OCI-LY3 (cell line): ENCODE measurements at regions not wholly inside any gene's neighbourhood (a gene's known extent, or its start where the extent isn't known, plus 50 kb on each side); places are given as distances from the start of the nearest gene placed in this dataset.

Experiments
- H2AFZ ChIP-seq: fragments of 200-600, 300-600 bp; shearing (Covaris generic); 2 replicates; pipeline ENCODE4 v1.6.0; 2014; ENCODE audit warnings: antibody characterized with exemption, low read depth, low read length
- H3K27ac ChIP-seq: fragments of 200-600, 300-600 bp; sonication (generic); 2 replicates; pipeline ENCODE4 v1.5.1; 2014; ENCODE audit warnings: mild to moderate bottlenecking, low read length, moderate library complexity, mixed read lengths
- H3K27me3 ChIP-seq: fragments of 200-600, 300-600 bp; sonication (generic); 2 replicates; pipeline ENCODE4 v1.6.1; 2014; ENCODE audit warnings: low read depth, low read length, mixed read lengths
- H3K36me3 ChIP-seq: fragments of 200-600, 300-600 bp; sonication (generic); replicated peaks from 2 replicates; pipeline ENCODE3; 2014; ENCODE audit warnings: low read depth, low read length, mixed read lengths
- H3K4me1 ChIP-seq: fragments of 300-600, 200-600 bp; sonication (generic); 2 replicates; pipeline ENCODE4 v1.6.1; 2014; ENCODE audit warnings: low read length, mixed read lengths
- H3K4me2 ChIP-seq: fragments of 200-600, 300-600 bp; sonication (generic); 2 replicates; pipeline ENCODE4 v1.6.1; 2014; ENCODE audit warnings: low read length, mixed read lengths
- H3K4me3 ChIP-seq: fragments of 300-600, 200-600 bp; sonication (generic); 2 replicates; pipeline ENCODE4 v1.5.1; 2014; ENCODE audit warnings: antibody characterized with exemption, mild to moderate bottlenecking, low read length, moderate library complexity
- H3K79me2 ChIP-seq: fragments of 300-600, 200-600 bp; shearing (Covaris generic); 2 replicates; pipeline ENCODE4 v1.6.1; 2014; ENCODE audit warnings: mild to moderate bottlenecking, low read length, mixed read lengths
- H3K9ac ChIP-seq: fragments of 300-600, 200-600 bp; shearing (Covaris generic); 2 replicates; pipeline ENCODE4 v1.6.0; 2014; ENCODE audit warnings: mild to moderate bottlenecking, low read length, moderate library complexity
- H3K9me3 ChIP-seq: fragments of 200-600, 300-600 bp; shearing (Covaris generic); 2 replicates; pipeline ENCODE4 v1.6.1; 2014; ENCODE audit warnings: low read length, mixed read lengths; ENCODE audit not compliant: insufficient read depth
- H4K20me1 ChIP-seq: fragments of 200-600, 300-600 bp; sonication (generic); 2 replicates; pipeline ENCODE4 v1.6.1; 2016; ENCODE audit warnings: low read length, mixed read lengths; ENCODE audit not compliant: insufficient read depth
- EZH2phosphoT487 ChIP-seq: fragments of 200-600 bp; shearing (Covaris generic); IDR thresholded peaks from 2 replicates; pipeline ENCODE4 v1.6.1; 2018; ENCODE audit warnings: antibody characterized with exemption, mixed run types, low read depth
- TF ChIP-seq, protein P1 (sequence below): fragments of 200-600, 300-600 bp; sonication (generic); IDR thresholded peaks from 2 replicates; pipeline ENCODE4 v1.5.1; 2014; ENCODE audit warnings: antibody characterized with exemption, low read length, low read depth

DNA sequence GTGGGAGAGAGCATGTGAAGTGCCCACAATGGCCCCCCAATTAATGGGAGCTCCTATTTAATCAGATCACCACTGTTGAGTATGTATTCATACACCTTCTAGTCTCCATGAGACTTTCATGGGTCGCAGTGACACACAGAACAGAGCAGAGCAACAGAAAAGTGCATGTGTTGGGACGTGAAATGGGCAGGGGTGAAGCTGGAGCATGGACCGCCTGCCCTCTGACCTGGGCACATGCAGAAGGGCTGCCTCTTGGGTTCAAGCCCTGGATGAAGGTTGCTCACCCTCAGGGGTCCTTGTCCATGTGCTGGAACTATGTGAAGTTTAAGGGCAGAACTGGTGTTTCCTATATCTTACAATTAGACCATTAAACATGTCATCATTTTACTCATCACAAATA, 106.0 kb upstream of the PHACTR3 start:
- no peak overlapping the region for H3K4me2 ChIP-seq
- H3K27ac ChIP-seq, result no peak overlapping the region
- TF ChIP-seq, protein P1, sequence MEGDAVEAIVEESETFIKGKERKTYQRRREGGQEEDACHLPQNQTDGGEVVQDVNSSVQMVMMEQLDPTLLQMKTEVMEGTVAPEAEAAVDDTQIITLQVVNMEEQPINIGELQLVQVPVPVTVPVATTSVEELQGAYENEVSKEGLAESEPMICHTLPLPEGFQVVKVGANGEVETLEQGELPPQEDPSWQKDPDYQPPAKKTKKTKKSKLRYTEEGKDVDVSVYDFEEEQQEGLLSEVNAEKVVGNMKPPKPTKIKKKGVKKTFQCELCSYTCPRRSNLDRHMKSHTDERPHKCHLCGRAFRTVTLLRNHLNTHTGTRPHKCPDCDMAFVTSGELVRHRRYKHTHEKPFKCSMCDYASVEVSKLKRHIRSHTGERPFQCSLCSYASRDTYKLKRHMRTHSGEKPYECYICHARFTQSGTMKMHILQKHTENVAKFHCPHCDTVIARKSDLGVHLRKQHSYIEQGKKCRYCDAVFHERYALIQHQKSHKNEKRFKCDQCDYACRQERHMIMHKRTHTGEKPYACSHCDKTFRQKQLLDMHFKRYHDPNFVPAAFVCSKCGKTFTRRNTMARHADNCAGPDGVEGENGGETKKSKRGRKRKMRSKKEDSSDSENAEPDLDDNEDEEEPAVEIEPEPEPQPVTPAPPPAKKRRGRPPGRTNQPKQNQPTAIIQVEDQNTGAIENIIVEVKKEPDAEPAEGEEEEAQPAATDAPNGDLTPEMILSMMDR, result no peak
- TF ChIP-seq EZH2phosphoT487, result no peak
- H4K20me1 ChIP-seq, result no peaks in the 10 kb centered on the region
- peaks cover 61% of the 10 kb centered on the region for H3K27me3 ChIP-seq
- H3K9ac ChIP-seq, result no peak overlapping the region
- no peak overlapping the region for H2AFZ ChIP-seq
- no peaks in the 10 kb centered on the region for H3K79me2 ChIP-seq
- no peaks in the 10 kb centered on the region; the same call in 1 of the 2 replicates for H3K9me3 ChIP-seq
- no peaks in the 10 kb centered on the region for H3K4me1 ChIP-seq
- H3K4me3 ChIP-seq, result no peak overlapping the region
- H3K36me3 ChIP-seq, result no peaks in the 10 kb centered on the region

DNA sequence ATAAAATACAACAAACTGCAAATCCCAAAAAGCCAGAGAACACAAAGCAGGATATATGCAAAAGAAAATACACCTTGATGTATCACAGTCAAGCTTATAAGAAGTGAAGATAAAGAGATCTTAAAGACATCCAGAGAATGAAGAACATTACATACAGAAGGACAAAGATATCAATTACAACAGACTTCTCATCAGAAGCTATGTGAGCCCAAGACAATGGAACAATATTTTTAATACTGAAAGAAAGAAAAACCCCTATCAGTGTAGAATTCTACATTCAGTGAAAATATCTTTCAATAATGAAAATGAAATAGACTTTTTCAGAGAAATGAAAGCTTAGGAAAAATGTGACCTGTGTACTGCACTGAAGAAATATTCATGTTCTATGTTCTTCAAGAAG, 104.5 kb upstream of the PHACTR3 start:
- H3K4me3 ChIP-seq, result no peak overlapping the region

DNA sequence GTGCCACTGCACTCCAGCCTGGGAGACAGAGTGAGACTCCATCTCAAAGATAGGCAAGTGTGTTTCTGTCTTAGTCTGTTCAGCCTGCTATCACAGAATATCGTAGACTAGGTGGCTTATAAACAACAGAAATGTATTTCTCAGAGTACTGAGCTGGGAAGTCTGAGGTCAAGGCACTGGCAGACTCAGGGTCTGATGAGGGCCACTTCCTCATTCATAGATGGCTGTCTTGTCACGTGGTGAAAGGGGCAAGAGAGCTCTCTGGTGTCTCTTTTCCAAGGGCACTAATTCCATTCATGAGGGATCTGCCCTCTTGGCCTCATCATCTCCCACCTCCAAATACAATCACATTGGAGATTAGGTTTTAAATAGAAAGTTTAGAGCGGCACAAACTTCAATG, 95.6 kb upstream of the PHACTR3 start:
- no peak for TF ChIP-seq EZH2phosphoT487
- TF ChIP-seq, protein P1, result no peak
- Histone ChIP-seq H3K4me2 (no peak overlapping the region), H3K27me3 (peaks cover 7% of the 10 kb centered on the region)

More for the DNA sequence above, 104.5 kb upstream of the PHACTR3 start:
- H3K79me2 ChIP-seq, result no peaks in the 10 kb centered on the region
- no peak for TF ChIP-seq EZH2phosphoT487
- TF ChIP-seq, protein P1, result no peak
- peaks cover 47% of the 10 kb centered on the region for H3K27me3 ChIP-seq
- no peak overlapping the region for H3K4me2 ChIP-seq
- H4K20me1 ChIP-seq, result no peaks in the 10 kb centered on the region
- H3K9me3 ChIP-seq, result no peaks in the 10 kb centered on the region; the same call in 1 of the 2 replicates
- H3K9ac ChIP-seq, result no peak overlapping the region
- no peak overlapping the region for H2AFZ ChIP-seq
- no peaks in the 10 kb centered on the region for H3K36me3 ChIP-seq
- H3K27ac ChIP-seq, result no peak overlapping the region
- H3K4me1 ChIP-seq, result no peaks in the 10 kb centered on the region

DNA sequence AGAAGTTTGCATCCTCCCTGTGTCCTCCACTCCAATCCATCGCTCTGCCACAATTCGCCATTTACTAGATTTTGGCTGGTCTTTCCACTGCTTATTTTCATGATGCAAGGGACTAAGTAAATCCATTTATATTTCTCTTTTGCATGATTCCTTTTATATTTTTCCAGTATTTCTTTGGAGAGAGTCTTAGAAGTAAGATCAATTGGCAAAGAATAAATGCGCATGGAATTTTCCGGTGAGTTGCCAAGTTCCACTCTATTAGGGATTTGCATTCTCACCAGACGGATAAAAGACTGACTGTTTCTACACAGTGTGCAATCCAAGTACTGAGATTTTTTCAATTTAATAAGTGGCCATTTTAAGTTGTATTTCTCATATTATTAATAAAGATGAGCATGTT, 91.7 kb upstream of the PHACTR3 start:
- H3K9ac ChIP-seq, result no peak overlapping the region
- TF ChIP-seq, protein P1, result no peak
- no peak for TF ChIP-seq EZH2phosphoT487

More for the DNA sequence above, 95.6 kb upstream of the PHACTR3 start:
- Histone ChIP-seq H3K9me3 (no peaks in the 10 kb centered on the region), H4K20me1 (no peaks in the 10 kb centered on the region), H3K4me3 (no peak overlapping the region), H3K9ac (no peak overlapping the region), H3K36me3 (no peaks in the 10 kb centered on the region), H3K4me1 (no peaks in the 10 kb centered on the region), H3K79me2 (no peaks in the 10 kb centered on the region), H3K27ac (no peak overlapping the region), H2AFZ (no peak overlapping the region)

More for the DNA sequence above, 91.7 kb upstream of the PHACTR3 start:
- Histone ChIP-seq H3K27me3 (peaks cover 22% of the 10 kb centered on the region), H3K27ac (no peak overlapping the region), H3K4me2 (no peak overlapping the region), H3K36me3 (no peaks in the 10 kb centered on the region), H3K4me3 (no peak overlapping the region), H3K4me1 (no peaks in the 10 kb centered on the region), H2AFZ (no peak overlapping the region), H3K79me2 (no peaks in the 10 kb centered on the region), H3K9me3 (no peaks in the 10 kb centered on the region), H4K20me1 (no peaks in the 10 kb centered on the region)
